Gastrocnemius medialis (tissue), 4 donors: ENCODE measurements at regions not wholly inside any gene's neighbourhood (a gene's known extent, or its start where the extent isn't known, plus 50 kb on each side); places are given as distances from the start of the nearest gene placed in this dataset.
"Not testable (repeated sequence)": the region's sequence is repeated elsewhere in the genome, so short reads cannot be mapped to it uniquely, and the experiment has no call there.

Experiments used
- ATAC-seq, 2 donors: fragments of 150-250 bp; one replicate each; pipeline ENCODE4 v1.9.1; 2016
- DNase-seq, 2 donors: peaks; one replicate each; pipeline ENCODE4 v3.0.0-alpha.2; 2019
- H3K27ac ChIP-seq, 4 donors: fragments of 200-600 bp; sonication (generic); 1 replicate in 1 of 4; 2 replicates in 3 of 4; pipeline ENCODE4 v1.5.1; 2016 to 2018; ENCODE audit warnings: mild to moderate bottlenecking in 2 of 4, moderate library complexity in 1 of 4
- H3K27me3 ChIP-seq, 3 donors: fragments of 200-600 bp; sonication (generic) in 2 of 3; 1 replicate in 1 of 3; 2 replicates in 2 of 3; pipeline versions ENCODE4 v1.5.1 to v1.6.0; 2016 to 2019; ENCODE audit warnings: mild to moderate bottlenecking in 1 of 3, moderate library complexity in 1 of 3
- H3K36me3 ChIP-seq, 2 donors: fragments of 200-600 bp; sonication (generic) in 1 of 2; one replicate each; pipeline ENCODE4 v1.5.1; 2017 to 2018
- H3K4me1 ChIP-seq, 2 donors: fragments of 200-600 bp; sonication (generic) in 1 of 2; one replicate each; pipeline ENCODE4 v1.5.1; 2016 to 2017; ENCODE audit warnings: mild to moderate bottlenecking in 2 of 2
- H3K4me3 ChIP-seq, 4 donors: fragments of 200-600 bp; sonication (generic) in 3 of 4; 1 replicate in 1 of 4; 2 replicates in 3 of 4; pipeline ENCODE4 v1.5.1; 2016 to 2019; ENCODE audit warnings: mild to moderate bottlenecking in 2 of 4
- H3K9me3 ChIP-seq, 3 donors: fragments of 200-600 bp; sonication (generic) in 2 of 3; 1 replicate in 1 of 3; 2 replicates in 2 of 3; pipeline ENCODE4 v1.5.1; 2016 to 2019
- CTCF ChIP-seq, 5 experiments: fragments of 450-650 bp in 3 of 5; fragments of 200-600 bp in 2 of 5; sonication (generic) in 2 of 5; IDR thresholded peaks in 4 of 5; conservative IDR thresholded peaks in 1 of 5; 1 replicate in 4 of 5; 2 replicates in 1 of 5; pipeline ENCODE4 v1.5.1; 2016 to 2019; ENCODE audit warnings: antibody characterized with exemption in 5 of 5, mild to moderate bottlenecking in 3 of 5, moderate library complexity in 3 of 5
- POLR2A ChIP-seq, 2 donors: fragments of 450-650 bp; IDR thresholded peaks; one replicate each; pipeline ENCODE4 v1.6.1; 2017; ENCODE audit warnings: antibody characterized with exemption in 2 of 2, mild to moderate bottlenecking in 2 of 2, moderate library complexity in 2 of 2
- in situ Hi-C, 4 donors: fragments of 200-750 bp; cut with MboI; loops; one replicate each; pipeline versions ENCODE4 v1.15.0 to v1.8.0; 2017; ENCODE audit warnings: low sequenced_read_pairs in 4 of 4
- intact Hi-C: fragments of 100-400 bp; cut with DNase I; formaldehyde crosslinking; loops from one replicate; pipeline ENCODE4 v1.15.1; 2023; ENCODE audit warnings: low total_unique reads

GRCh38 chr4:163688856-163689255 is 194.4 kb downstream of the TMA16 start:
- intact Hi-C loops (no loop called here), in situ Hi-C loops (no loop called here)
- ATAC-seq: no peak
- no peak overlapping the region for H3K4me3 ChIP-seq
- DNase-seq: no peak
- no peaks in the 10 kb centered on the region for H3K27me3 ChIP-seq
- no peaks in the 10 kb centered on the region for H3K4me1 ChIP-seq
- no peak overlapping the region for H3K27ac ChIP-seq
- H3K9me3 ChIP-seq: no peaks in the 10 kb centered on the region
- TF ChIP-seq POLR2A (IDR thresholded peaks at IDR 0.05) (no peak), CTCF (IDR thresholded peaks at IDR 0.05 in 4 of 5, conservative IDR thresholded peaks at IDR 0.05 in 1 of 5) (no peak)
- no peaks in the 10 kb centered on the region for H3K36me3 ChIP-seq

GRCh38 chr4:163693211-163693610 is 198.7 kb downstream of the TMA16 start:
- Histone ChIP-seq H3K27me3 (no peaks in the 10 kb centered on the region), H3K4me3 (no peak overlapping the region), H3K4me1 (no peaks in the 10 kb centered on the region), H3K27ac (no peak overlapping the region), H3K36me3 (no peaks in the 10 kb centered on the region), H3K9me3 (no peaks in the 10 kb centered on the region)
- TF ChIP-seq CTCF (IDR thresholded peaks at IDR 0.05 in 4 of 5, conservative IDR thresholded peaks at IDR 0.05 in 1 of 5): no peak
- TF ChIP-seq POLR2A (IDR thresholded peaks at IDR 0.05): no peak
- in situ Hi-C loops (no loop called here), intact Hi-C loops (no loop called here)
- ATAC-seq: no peak
- no peak for DNase-seq

- Histone ChIP-seq H3K4me1 (no peaks in the 10 kb centered on the region), H3K36me3 (no peaks in the 10 kb centered on the region), H3K9me3 (no peaks in the 10 kb centered on the region), H3K27me3 (no peaks in the 10 kb centered on the region), H3K4me3 (no peak overlapping the region), H3K27ac (no peak overlapping the region)
- intact Hi-C loops (no loop called here), in situ Hi-C loops (no loop called here)
- ATAC-seq: no peak
- DNase-seq: no peak
- no peak for TF ChIP-seq CTCF (IDR thresholded peaks at IDR 0.05 in 4 of 5, conservative IDR thresholded peaks at IDR 0.05 in 1 of 5)
- no peak for TF ChIP-seq POLR2A (IDR thresholded peaks at IDR 0.05)
These were observed 199.3 kb downstream of the TMA16 start for GRCh38 chr4:163693776-163694175.

GRCh38 chr4:163694385-163694784 is 199.9 kb downstream of the TMA16 start:
- Histone ChIP-seq H3K9me3 (no peaks in the 10 kb centered on the region), H3K27me3 (no peaks in the 10 kb centered on the region), H3K4me1 (no peaks in the 10 kb centered on the region), H3K36me3 (no peaks in the 10 kb centered on the region), H3K27ac (no peak overlapping the region), H3K4me3 (no peak overlapping the region)
- TF ChIP-seq POLR2A (IDR thresholded peaks at IDR 0.05) (no peak), CTCF (IDR thresholded peaks at IDR 0.05 in 4 of 5, conservative IDR thresholded peaks at IDR 0.05 in 1 of 5) (no peak)
- intact Hi-C loops (no loop called here), in situ Hi-C loops (no loop called here)
- ATAC-seq (no peak), DNase-seq (no peak)

- TF ChIP-seq POLR2A (IDR thresholded peaks at IDR 0.05) (no peak), CTCF (IDR thresholded peaks at IDR 0.05 in 4 of 5, conservative IDR thresholded peaks at IDR 0.05 in 1 of 5) (no peak)
- no peak for DNase-seq
- Histone ChIP-seq H3K27ac (no peak overlapping the region), H3K4me1 (no peaks in the 10 kb centered on the region), H3K36me3 (no peaks in the 10 kb centered on the region), H3K27me3 (no peaks in the 10 kb centered on the region), H3K4me3 (no peak overlapping the region), H3K9me3 (no peaks in the 10 kb centered on the region)
- intact Hi-C loops: no loop called here
- ATAC-seq: no peak
- in situ Hi-C loops: no loop called here
These were observed 202.6 kb downstream of the TMA16 start for GRCh38 chr4:163697121-163697520.

GRCh38 chr4:163700383-163700782 is 205.9 kb downstream of the TMA16 start:
- H3K4me3 ChIP-seq, H3K9me3 ChIP-seq, ATAC-seq, DNase-seq, H3K27me3 ChIP-seq, H3K27ac ChIP-seq, intact Hi-C loops, in situ Hi-C loops, H3K4me1 ChIP-seq, H3K36me3 ChIP-seq: not testable (repeated sequence)
